SK-N-MC (cell line): ENCODE measurements at regions not wholly inside any gene's neighbourhood (a gene's known extent, or its start where the extent isn't known, plus 50 kb on each side); places are given as distances from the start of the nearest gene placed in this dataset.

Experiments used
- EZH2 ChIP-seq: fragments of 200-600 bp; sonication (generic); IDR thresholded peaks from one replicate; pipeline ENCODE4 v1.6.1; 2017; ENCODE audit warnings: antibody characterized with exemption
- FOXP2 ChIP-seq: optimal IDR thresholded peaks from 2 replicates; pipeline ENCODE3; 2011; ENCODE audit warnings: mild to moderate bottlenecking, moderate library complexity; ENCODE audit not compliant: insufficient read depth; ENCODE audit errors: extremely low read length, control extremely low read depth
- POLR2AphosphoS5 ChIP-seq: IDR thresholded peaks from 2 replicates; pipeline ENCODE4 v1.6.1; 2012; ENCODE audit warnings: mild to moderate bottlenecking, low read depth, low read length, borderline replicate concordance

- TF ChIP-seq POLR2AphosphoS5 (no peak), EZH2 (no peak), FOXP2 (no peak)
Measured at GRCh38 chr6:18667612-18668011, 280.5 kb downstream of the RNF144B start.
